ENCODE measurements at regions not wholly inside any gene's neighbourhood (a gene's known extent, or its start where the extent isn't known, plus 50 kb on each side); places are given as distances from the start of the nearest gene placed in this dataset.

DNA sequence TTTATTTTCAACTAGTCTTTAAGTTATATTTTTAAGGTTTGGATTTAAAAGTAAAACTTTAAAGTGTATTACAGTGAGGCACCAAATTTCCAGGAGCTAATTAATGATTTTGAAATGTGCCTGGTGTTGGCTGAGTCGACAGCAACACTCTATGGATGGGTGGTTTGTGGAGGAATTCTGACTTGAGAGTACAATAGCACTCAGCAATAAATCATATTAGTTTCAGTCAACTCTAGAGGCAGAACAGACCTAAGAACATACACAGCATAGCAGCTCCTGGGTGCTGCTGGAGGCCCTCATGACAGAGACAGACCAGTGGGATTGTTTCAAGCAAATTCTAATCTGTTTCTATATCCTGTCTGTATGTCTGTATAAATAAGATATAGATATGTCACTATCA is 673.4 kb downstream of the TRIML1 start:
- TF ChIP-seq, protein P1, sequence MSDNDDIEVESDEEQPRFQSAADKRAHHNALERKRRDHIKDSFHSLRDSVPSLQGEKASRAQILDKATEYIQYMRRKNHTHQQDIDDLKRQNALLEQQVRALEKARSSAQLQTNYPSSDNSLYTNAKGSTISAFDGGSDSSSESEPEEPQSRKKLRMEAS (IDR thresholded peaks at IDR 0.05), result no peak
- TF ChIP-seq JUND (IDR thresholded peaks at IDR 0.05), result no peak
- TF ChIP-seq, protein P2, sequence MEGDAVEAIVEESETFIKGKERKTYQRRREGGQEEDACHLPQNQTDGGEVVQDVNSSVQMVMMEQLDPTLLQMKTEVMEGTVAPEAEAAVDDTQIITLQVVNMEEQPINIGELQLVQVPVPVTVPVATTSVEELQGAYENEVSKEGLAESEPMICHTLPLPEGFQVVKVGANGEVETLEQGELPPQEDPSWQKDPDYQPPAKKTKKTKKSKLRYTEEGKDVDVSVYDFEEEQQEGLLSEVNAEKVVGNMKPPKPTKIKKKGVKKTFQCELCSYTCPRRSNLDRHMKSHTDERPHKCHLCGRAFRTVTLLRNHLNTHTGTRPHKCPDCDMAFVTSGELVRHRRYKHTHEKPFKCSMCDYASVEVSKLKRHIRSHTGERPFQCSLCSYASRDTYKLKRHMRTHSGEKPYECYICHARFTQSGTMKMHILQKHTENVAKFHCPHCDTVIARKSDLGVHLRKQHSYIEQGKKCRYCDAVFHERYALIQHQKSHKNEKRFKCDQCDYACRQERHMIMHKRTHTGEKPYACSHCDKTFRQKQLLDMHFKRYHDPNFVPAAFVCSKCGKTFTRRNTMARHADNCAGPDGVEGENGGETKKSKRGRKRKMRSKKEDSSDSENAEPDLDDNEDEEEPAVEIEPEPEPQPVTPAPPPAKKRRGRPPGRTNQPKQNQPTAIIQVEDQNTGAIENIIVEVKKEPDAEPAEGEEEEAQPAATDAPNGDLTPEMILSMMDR (IDR thresholded peaks at IDR 0.05 in 2 of 3, conservative IDR thresholded peaks at IDR 0.05 in 1 of 3; ENCODE audit: borderline replicate concordance in 1 of 3, insufficient read depth in 1 of 3, low read depth in 2 of 3, low read length in 2 of 3), result no peak
- no peak for TF ChIP-seq ZNF274 (IDR thresholded peaks at IDR 0.05; ENCODE audit: low read depth, low read length)
